ENCODE measurements at regions not wholly inside any gene's neighbourhood (a gene's known extent, or its start where the extent isn't known, plus 50 kb on each side); places are given as distances from the start of the nearest gene placed in this dataset.

- DNase-seq (ENCODE audit: insufficient read length, low spot score) (no peak), FAIRE-seq (no peak)
- TF ChIP-seq CTCF (IDR thresholded peaks at IDR 0.05; ENCODE audit: insufficient read depth, missing control alignments) = no peak
Measured at GRCh38 chr5:87785554-87786335, 373.0 kb upstream of the CCNH start.

- no peak for TF ChIP-seq CTCF (IDR thresholded peaks at IDR 0.05; ENCODE audit: insufficient read depth, missing control alignments)
- DNase-seq (ENCODE audit: insufficient read length, low spot score) (no peak), FAIRE-seq (no peak)
Measured at GRCh38 chr5:87784879-87785495, 372.3 kb upstream of the CCNH start.

- FAIRE-seq = no peak
- no peak for DNase-seq (ENCODE audit: insufficient read length, low spot score)
- TF ChIP-seq CTCF (IDR thresholded peaks at IDR 0.05; ENCODE audit: insufficient read depth, missing control alignments) = no peak
Measured at GRCh38 chr5:87784311-87784710, 371.6 kb upstream of the CCNH start.

GRCh38 chr5:87782916-87783315 is 370.2 kb upstream of the CCNH start:
- DNase-seq (ENCODE audit: insufficient read length, low spot score) (no peak), FAIRE-seq (no peak)
- TF ChIP-seq CTCF (IDR thresholded peaks at IDR 0.05; ENCODE audit: insufficient read depth, missing control alignments) = no peak

GRCh38 chr5:87781976-87782375 is 369.2 kb upstream of the CCNH start:
- TF ChIP-seq CTCF (IDR thresholded peaks at IDR 0.05; ENCODE audit: insufficient read depth, missing control alignments) = no peak
- FAIRE-seq = no peak
- no peak for DNase-seq (ENCODE audit: insufficient read length, low spot score)

GRCh38 chr5:87780831-87781760 is 368.4 kb upstream of the CCNH start:
- DNase-seq (ENCODE audit: insufficient read length, low spot score) = no peak
- peak; percentile 94 for TF ChIP-seq CTCF (IDR thresholded peaks at IDR 0.05; ENCODE audit: insufficient read depth, missing control alignments)
- FAIRE-seq = peak; percentile 92

Data from D721Med (cell line).